GM19351 (cell line): ENCODE measurements at regions not wholly inside any gene's neighbourhood (a gene's known extent, or its start where the extent isn't known, plus 50 kb on each side); places are given as distances from the start of the nearest gene placed in this dataset.
"Not testable (repeated sequence)": the region's sequence is repeated elsewhere in the genome, so short reads cannot be mapped to it uniquely, and the experiment has no call there.

ENCODE experiments used
- ATAC-seq: cut with Tn5 transposase; IDR thresholded peaks from one replicate; pipeline ENCODE4 v1.9.1; 2021; ENCODE audit warnings: mild to moderate bottlenecking, moderate library complexity; ENCODE audit not compliant: unreplicated experiment

GRCh38 chr1:170370087-170370486 is 161.9 kb upstream of the GORAB start:
- ATAC-seq = no peak

- no peak for ATAC-seq
Measured at GRCh38 chr1:170375082-170375723, 156.8 kb upstream of the GORAB start.

- ATAC-seq = no peak
Measured at GRCh38 chr1:170376801-170377385, 155.1 kb upstream of the GORAB start.

GRCh38 chr1:170377440-170377839 is 154.5 kb upstream of the GORAB start:
- no peak for ATAC-seq

- no peak for ATAC-seq
Measured at GRCh38 chr1:170377896-170378634, 153.9 kb upstream of the GORAB start.

- ATAC-seq = no peak
Measured at GRCh38 chr1:170385750-170386149, 146.2 kb upstream of the GORAB start.

GRCh38 chr1:170388489-170388888 is 143.5 kb upstream of the GORAB start:
- ATAC-seq = no peak

GRCh38 chr1:170395149-170395548 is 136.8 kb upstream of the GORAB start:
- no peak for ATAC-seq

GRCh38 chr1:170397061-170397460 is 134.9 kb upstream of the GORAB start:
- ATAC-seq = no peak

GRCh38 chr1:170402476-170403311 is 129.3 kb upstream of the GORAB start:
- ATAC-seq = no peak

- no peak for ATAC-seq
Measured at GRCh38 chr1:170407138-170407537, 124.8 kb upstream of the GORAB start.

- ATAC-seq = no peak
Measured at GRCh38 chr1:170407581-170407980, 124.4 kb upstream of the GORAB start.

GRCh38 chr1:170410401-170411166 is 121.4 kb upstream of the GORAB start:
- no peak for ATAC-seq

GRCh38 chr1:170414989-170415709 is 116.8 kb upstream of the GORAB start:
- ATAC-seq = no peak

- ATAC-seq = no peak
Measured at GRCh38 chr1:170415710-170416372, 116.1 kb upstream of the GORAB start.

GRCh38 chr1:170424346-170424745 is 107.6 kb upstream of the GORAB start:
- no peak for ATAC-seq

GRCh38 chr1:170426596-170426995 is 105.4 kb upstream of the GORAB start:
- ATAC-seq = no peak

- not testable (repeated sequence) for ATAC-seq
Measured at GRCh38 chr1:170427002-170427401, 105.0 kb upstream of the GORAB start.

- ATAC-seq = no peak
Measured at GRCh38 chr1:170436928-170437327, 95.0 kb upstream of the GORAB start.
